Breast epithelium (tissue), 3 donors: ENCODE measurements at regions not wholly inside any gene's neighbourhood (a gene's known extent, or its start where the extent isn't known, plus 50 kb on each side); places are given as distances from the start of the nearest gene placed in this dataset.

Experiments used
- POLR2A ChIP-seq: fragments of 450-650 bp; IDR thresholded peaks from one replicate; pipeline ENCODE4 v1.6.1; 2016; ENCODE audit warnings: antibody characterized with exemption, mild to moderate bottlenecking, moderate library complexity
- POLR2AphosphoS5 ChIP-seq, 3 donors: sonication (generic); formaldehyde crosslinking; IDR thresholded peaks; one replicate each; pipeline ENCODE4 v1.6.1; 2017; ENCODE audit warnings: antibody characterized with exemption in 3 of 3
- TF ChIP-seq, protein P1 (sequence below), 3 donors: fragments of 450-650 bp; IDR thresholded peaks; one replicate each; pipeline ENCODE4 v1.5.1; 2016 to 2017; ENCODE audit warnings: antibody characterized with exemption in 3 of 3, mild to moderate bottlenecking in 3 of 3, moderate library complexity in 3 of 3

DNA sequence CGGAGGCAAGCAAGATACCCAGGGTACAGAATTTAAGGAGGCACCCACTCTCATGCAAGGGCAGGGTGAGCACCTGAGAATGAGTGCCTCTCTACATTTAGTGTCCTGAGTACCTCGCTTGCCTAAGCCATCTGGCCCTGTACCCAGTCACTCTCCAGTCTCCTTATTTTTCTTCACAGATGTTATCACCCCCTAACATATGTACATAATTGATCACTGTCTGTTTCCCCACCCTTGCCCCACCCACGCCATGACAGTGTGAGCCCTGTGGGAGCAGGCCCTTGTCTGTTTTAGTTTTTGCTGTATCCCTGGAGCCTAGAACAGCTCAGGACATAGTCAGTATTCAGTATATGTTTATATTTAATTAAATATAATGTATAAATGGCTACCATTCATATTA lies 113.6 kb downstream of the SPRY1 start:
- TF ChIP-seq POLR2A (no peak), POLR2AphosphoS5 (IDR thresholded peaks at IDR 0.05) (no peak)
- TF ChIP-seq, protein P1, sequence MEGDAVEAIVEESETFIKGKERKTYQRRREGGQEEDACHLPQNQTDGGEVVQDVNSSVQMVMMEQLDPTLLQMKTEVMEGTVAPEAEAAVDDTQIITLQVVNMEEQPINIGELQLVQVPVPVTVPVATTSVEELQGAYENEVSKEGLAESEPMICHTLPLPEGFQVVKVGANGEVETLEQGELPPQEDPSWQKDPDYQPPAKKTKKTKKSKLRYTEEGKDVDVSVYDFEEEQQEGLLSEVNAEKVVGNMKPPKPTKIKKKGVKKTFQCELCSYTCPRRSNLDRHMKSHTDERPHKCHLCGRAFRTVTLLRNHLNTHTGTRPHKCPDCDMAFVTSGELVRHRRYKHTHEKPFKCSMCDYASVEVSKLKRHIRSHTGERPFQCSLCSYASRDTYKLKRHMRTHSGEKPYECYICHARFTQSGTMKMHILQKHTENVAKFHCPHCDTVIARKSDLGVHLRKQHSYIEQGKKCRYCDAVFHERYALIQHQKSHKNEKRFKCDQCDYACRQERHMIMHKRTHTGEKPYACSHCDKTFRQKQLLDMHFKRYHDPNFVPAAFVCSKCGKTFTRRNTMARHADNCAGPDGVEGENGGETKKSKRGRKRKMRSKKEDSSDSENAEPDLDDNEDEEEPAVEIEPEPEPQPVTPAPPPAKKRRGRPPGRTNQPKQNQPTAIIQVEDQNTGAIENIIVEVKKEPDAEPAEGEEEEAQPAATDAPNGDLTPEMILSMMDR (IDR thresholded peaks at IDR 0.05), result no peak
